Nephron progenitor cell (in vitro differentiated cells): ENCODE measurements at regions not wholly inside any gene's neighbourhood (a gene's known extent, or its start where the extent isn't known, plus 50 kb on each side); places are given as distances from the start of the nearest gene placed in this dataset.

Experiments used
- DNase-seq: peaks from one replicate; pipeline ENCODE4 v3.0.0; 2021
- H3K27ac Mint-ChIP-seq: 2 replicates; pipeline ENCODE4 v1.8.0; 2021; ENCODE audit warnings: mild to moderate bottlenecking, moderate library complexity, mixed read lengths
- H3K27me3 Mint-ChIP-seq: 2 replicates; pipeline ENCODE4 v1.8.0; 2021; ENCODE audit warnings: mild to moderate bottlenecking, low read depth, mixed read lengths; ENCODE audit not compliant: poor library complexity
- H3K36me3 Mint-ChIP-seq: 2 replicates; pipeline ENCODE4 v1.8.0; 2021; ENCODE audit warnings: low read depth, mixed read lengths
- H3K4me1 Mint-ChIP-seq: 2 replicates; pipeline ENCODE4 v1.8.0; 2021; ENCODE audit warnings: mixed read lengths
- H3K4me3 Mint-ChIP-seq: 2 replicates; pipeline ENCODE4 v1.8.0; 2021; ENCODE audit warnings: mild to moderate bottlenecking, moderate library complexity, mixed read lengths
- H3K9me3 Mint-ChIP-seq: 2 replicates; pipeline ENCODE4 v1.8.0; 2021; ENCODE audit warnings: mild to moderate bottlenecking, moderate library complexity, mixed read lengths
- CTCF ChIP-seq: fragments of 200-600 bp; sonication (generic); IDR thresholded peaks from 2 replicates; pipeline ENCODE4 v1.5.0; 2021; ENCODE audit warnings: antibody characterized with exemption

GRCh38 chr1:244319283-244320132, 132.2 kb downstream of the ADSS2 start:
- Mint-ChIP-seq H3K4me3 (no peak overlapping the region), H3K27me3 (no peaks in the 10 kb centered on the region), H3K36me3 (no peaks in the 10 kb centered on the region), H3K27ac (no peak overlapping the region), H3K4me1 (peaks cover 16% of the 10 kb centered on the region), H3K9me3 (peaks cover 14% of the 10 kb centered on the region)
- TF ChIP-seq CTCF: no peak
- DNase-seq: no peak

GRCh38 chr1:244322181-244322580, 129.5 kb downstream of the ADSS2 start:
- Mint-ChIP-seq H3K27ac (no peak overlapping the region), H3K4me1 (peaks cover 9% of the 10 kb centered on the region), H3K36me3 (no peaks in the 10 kb centered on the region), H3K4me3 (no peak overlapping the region), H3K27me3 (no peaks in the 10 kb centered on the region), H3K9me3 (peaks cover 17% of the 10 kb centered on the region)
- no peak for TF ChIP-seq CTCF
- no peak for DNase-seq

GRCh38 chr1:244322791-244323521, 128.8 kb downstream of the ADSS2 start:
- H3K9me3 Mint-ChIP-seq: peaks cover 18% of the 10 kb centered on the region
- DNase-seq: no peak
- H3K4me1 Mint-ChIP-seq: peaks cover 5% of the 10 kb centered on the region
- no peak overlapping the region for H3K4me3 Mint-ChIP-seq
- H3K27ac Mint-ChIP-seq: no peak overlapping the region
- no peak for TF ChIP-seq CTCF
- H3K27me3 Mint-ChIP-seq: no peaks in the 10 kb centered on the region
- no peaks in the 10 kb centered on the region for H3K36me3 Mint-ChIP-seq

GRCh38 chr1:244324176-244324883, 127.4 kb downstream of the ADSS2 start:
- H3K27me3 Mint-ChIP-seq: no peaks in the 10 kb centered on the region
- peaks cover 9% of the 10 kb centered on the region for H3K36me3 Mint-ChIP-seq
- no peak overlapping the region for H3K27ac Mint-ChIP-seq
- H3K4me3 Mint-ChIP-seq: no peak overlapping the region
- peaks cover 26% of the 10 kb centered on the region for H3K9me3 Mint-ChIP-seq
- TF ChIP-seq CTCF: no peak
- no peak for DNase-seq
- peaks cover 4% of the 10 kb centered on the region for H3K4me1 Mint-ChIP-seq

- Mint-ChIP-seq H3K4me1 (no peaks in the 10 kb centered on the region), H3K9me3 (peaks cover 35% of the 10 kb centered on the region), H3K27ac (no peak overlapping the region), H3K27me3 (no peaks in the 10 kb centered on the region), H3K4me3 (no peak overlapping the region), H3K36me3 (peaks cover 9% of the 10 kb centered on the region)
- DNase-seq: no peak
- no peak for TF ChIP-seq CTCF
These were observed 126.5 kb downstream of the ADSS2 start for GRCh38 chr1:244325056-244325758.
